GM04503 (cell line): ENCODE measurements at regions not wholly inside any gene's neighbourhood (a gene's known extent, or its start where the extent isn't known, plus 50 kb on each side); places are given as distances from the start of the nearest gene placed in this dataset.

Experiments used
- DNase-seq: peaks from one replicate; pipeline ENCODE4 v3.0.0-alpha.2; 2012; ENCODE audit warnings: low read depth

DNA sequence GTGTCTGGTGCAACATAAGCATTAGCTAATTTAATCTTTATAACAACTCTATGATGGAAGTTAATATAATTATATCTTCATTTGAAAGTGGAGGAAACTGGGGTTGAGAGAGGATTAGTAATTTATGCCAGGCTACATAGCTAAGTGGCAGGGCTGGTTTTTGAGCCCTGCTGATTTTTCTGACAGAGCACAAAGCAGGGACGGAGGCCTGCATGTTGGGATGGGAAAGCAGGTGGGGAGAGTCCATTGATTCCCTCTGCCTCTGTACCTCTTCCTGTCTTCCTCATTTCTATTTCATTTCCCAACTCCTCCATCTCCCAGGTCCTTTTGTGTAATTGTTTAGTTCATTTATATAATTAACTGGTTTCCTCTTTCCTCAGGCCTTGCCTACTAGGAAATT, 251.6 kb upstream of the ZPLD1 start:
- DNase-seq: no peak

DNA sequence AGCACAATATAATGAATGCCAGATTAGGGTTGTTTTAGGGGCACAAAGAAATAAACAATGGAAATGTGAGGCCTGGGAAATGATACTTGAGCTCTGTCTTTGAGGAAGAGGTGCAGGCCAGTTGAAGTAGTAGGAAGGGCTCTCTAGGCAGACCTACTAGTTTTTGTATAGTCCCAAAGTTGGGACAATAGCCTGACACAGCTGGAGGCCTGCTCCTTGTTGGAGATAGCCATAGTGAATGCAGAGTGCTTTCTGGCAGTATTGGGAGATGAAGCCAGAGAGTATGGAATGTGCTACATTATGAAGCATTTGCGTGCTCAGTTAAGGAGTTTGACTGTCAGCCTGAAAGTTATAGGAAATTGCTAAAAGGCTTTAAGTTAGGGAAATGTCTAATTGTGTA, 251.2 kb upstream of the ZPLD1 start:
- no peak for DNase-seq

DNA sequence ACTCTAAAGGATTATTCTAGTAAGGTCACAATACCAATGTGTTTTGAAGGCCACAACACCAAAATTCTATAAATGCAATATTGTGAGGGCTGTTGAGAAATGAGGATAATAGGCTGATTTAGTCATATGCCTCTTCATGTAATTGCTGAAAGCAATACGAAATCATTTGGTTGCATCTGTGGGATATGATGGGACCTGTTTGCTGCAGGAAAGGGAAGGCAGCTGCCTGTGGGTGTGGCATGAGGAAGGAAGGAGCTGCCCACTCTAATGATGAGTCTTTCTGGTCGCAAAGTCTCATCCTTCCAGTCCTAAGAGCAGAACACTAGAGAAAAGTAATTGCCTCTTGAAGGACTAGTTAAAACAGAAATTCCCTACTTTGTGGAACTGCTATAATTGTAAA, 245.3 kb upstream of the ZPLD1 start:
- DNase-seq: no peak

DNA sequence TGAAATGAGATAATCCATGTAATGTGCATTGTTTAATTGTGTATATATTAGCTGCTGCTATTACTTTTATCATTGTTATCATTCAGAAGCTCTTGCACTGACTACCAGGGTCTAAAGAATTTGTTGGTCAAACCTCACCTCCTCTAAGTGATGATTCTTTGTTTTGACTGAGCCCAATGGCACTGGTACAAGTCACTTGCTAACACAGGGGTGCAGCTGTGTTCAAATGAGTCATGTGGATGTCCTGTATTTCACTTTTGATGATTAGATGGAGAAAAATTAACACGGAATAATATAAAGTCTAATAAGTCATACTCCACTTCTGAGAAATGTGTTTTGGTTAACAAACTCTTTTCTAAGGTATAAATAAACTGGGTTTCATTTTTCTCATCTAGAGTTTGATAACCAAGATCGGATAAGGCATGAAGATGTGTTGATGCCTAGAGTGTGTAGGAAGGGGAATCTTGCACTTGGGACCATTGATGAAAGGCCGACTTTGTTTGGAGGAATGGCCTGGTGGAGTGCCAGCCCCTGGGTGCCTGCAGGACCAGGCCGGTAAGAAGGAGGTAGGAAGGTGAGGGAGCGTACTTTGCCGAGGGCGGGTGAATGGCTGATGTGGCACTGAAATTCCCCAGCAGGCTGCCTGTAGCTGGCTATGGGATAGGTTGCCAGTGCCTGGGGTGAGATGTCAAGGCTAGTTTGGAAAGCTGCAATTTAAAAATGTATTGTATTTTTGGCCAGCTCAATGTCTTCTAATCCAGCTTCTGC, 244.7 kb upstream of the ZPLD1 start:
- DNase-seq: no peak

DNA sequence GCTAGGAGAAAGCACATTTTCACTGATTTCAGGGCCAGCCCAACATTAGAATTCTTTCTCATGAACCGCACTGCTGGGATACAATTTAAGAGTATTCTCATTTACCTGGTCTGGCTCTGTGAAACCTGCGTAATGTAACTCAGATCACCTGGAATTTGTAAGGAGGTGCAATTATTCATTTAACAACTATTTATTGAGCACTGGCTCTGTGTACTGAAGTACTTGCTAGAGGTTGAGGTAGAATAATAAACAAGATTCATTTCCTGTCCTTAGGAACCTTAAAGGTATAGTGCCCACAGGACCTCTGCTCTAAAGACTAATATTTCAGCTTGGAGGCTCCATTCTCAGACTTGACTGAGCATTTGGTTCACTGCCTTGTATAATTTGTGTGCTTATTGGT, 242.2 kb upstream of the ZPLD1 start:
- no peak for DNase-seq

DNA sequence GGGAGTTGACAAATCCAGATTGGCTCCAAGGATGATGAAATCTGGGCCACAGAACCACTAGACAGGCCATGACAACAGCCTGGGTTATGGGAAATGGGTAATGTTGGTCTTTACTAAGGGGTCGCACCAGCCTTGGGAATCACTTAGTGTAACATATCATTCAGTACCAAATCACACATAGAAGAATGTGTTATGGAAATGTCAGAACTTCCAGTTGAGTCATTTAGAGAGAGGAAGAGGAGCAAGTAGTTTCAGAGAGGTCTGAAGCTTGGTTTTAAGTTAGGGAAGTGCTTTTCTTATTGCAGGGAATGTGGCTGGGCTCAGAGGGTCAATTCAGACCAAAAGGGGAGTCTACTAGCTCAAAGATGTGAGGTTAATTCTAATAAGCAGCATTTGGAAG, 241.6 kb upstream of the ZPLD1 start:
- DNase-seq: no peak

DNA sequence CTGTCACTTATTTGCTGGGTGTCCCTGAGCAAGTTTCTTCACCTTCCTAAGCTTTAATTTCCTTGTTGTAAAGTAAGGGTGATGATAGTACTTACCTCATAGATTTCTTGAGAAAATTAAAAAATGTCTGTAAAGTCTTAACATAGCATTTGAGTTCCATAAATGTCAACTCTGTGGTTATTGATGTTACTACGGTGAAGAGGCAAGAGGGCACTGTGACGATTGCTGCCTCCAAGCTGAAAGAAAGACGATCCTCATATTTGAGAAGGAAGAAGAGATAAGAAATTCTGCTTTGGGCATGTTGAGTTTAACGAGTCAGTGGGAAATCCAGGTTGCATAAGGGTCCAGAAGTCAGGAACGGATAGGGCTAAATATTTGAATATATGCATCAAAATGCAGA, 240.8 kb upstream of the ZPLD1 start:
- no peak for DNase-seq

DNA sequence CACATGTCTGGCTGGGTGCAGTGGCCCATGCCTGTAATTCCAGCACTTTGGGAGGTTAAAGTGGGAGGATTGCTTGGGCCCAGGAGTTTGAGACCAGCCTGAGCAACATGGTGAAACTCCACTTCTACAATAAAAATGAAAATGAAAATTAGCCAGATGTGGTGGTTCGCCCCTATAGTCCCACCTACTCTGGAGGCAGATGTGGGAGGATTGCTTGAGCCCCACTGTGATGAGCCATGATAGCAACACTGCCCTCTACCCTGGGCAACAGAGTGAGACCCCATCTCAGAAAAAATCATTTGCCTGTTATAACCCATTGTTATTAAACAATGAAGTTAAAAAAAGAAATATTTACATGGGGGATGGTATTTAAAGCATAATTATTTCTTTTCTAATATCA, 240.1 kb upstream of the ZPLD1 start:
- DNase-seq: no peak

DNA sequence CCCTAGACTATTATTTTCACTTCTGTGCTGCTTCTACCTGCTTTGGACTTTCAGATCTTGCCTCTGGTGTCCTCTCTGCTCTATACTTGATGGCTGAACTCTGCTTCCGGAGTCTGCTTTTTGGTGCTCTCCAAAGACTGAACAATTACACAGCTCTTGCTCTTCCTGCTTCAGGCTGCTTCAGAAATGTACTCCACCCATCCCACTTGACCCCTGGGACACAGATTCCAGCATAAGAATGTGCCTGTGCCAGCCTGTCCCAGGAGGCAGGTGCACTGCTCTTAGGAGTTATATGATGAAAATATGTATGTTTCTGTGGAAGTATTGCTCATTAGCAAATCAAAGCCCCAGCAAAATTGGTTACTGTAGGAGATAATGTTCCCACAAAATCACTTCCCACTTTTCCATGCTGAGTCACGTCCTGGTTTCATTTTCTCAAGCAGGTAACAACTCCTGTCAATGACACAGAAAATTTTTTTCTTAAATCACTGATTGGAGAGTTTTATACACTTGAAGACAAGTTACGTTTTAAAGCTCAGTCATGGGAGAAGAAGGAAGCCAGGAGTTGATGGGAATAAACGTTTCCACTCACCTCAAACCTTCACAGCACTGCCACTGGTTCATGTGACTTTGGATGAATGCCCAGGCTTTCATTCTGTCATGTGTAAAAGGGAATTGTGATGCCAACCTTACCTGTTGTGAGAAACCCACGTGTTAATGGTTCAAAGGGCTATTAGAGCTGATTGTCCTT, 239.4 kb upstream of the ZPLD1 start:
- no peak for DNase-seq

DNA sequence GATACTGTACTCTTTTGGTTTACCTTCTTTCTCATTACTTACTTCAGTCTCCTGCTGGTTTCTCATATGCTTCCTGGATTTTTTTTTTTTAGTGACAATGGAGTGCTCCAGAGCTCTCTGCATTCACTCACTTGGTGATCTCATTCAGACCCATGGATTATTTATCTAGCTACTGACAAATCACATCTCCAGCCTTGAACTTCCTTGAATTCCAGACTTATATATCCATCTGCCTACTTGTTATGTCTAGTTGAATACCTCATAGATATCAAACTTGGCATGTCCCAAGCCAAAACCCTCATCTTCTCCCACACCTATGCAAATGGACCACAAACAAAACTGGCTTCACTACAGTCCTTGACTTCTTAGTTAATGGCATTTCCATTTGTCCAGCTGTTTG, 234.7 kb upstream of the ZPLD1 start:
- DNase-seq: no peak

DNA sequence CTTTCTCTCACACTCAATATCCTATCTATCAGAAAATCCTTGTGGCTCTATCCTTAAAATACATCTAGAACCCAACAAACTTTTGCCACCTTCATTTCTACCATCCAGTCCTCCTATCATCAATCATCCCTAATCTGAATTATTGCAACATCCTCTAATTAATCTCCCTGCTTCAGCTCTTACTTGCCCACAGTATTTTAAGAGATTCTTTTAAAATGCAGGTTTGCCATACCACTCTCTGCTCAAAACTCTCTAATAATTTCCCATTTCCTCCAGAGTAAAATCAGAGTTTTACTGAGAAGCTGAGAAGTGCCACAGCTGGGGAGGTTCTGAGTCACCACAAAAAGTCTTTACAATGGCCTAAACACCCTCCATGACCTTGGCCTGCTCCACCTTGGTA, 234.3 kb upstream of the ZPLD1 start:
- DNase-seq: no peak

DNA sequence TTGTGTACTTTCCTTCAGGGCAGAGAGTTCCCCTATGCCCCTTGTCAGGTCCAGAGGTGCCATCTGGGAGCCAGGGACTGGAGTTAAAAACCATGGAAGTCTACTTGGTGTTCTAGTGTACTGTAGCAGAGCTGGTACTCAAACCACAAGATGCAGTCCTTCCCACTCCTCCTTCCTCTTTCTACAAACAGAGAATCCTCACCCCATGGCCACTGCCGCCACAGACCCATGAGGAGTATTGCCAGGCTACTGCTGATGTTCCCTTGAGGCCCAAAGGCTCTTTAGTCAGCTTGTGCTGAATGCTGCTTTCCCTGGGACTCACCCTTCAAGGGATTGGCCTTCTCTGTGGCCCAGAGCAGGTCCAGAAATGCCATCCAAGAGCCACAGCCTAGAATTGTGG, 229.2 kb upstream of the ZPLD1 start:
- DNase-seq: no peak

DNA sequence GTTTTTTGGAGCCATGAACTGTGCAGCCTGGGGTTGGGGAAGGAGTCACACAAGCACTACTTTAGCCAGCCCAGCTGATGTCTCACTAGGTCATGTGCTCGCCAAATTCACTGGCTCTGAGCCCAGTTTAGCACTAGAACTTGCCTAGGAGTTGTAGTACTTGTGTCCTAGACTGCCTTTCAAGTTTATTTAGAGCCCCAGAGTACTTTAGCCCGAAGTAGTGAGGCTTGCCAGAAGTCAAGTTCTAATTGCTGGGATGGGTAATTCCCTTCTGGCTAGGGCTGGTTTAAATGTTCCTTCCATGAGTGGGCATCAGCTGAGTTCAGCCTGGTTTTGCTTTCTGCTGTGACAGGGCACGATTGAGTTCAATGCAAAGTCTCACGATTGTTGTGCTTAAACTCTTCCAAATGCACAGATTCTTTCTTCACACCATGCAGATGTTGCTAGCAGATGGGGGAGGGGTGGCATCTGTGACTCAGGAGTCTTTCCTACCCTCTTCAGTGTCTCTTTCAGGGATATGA, 228.2 kb upstream of the ZPLD1 start:
- peak; percentile 81 for DNase-seq

DNA sequence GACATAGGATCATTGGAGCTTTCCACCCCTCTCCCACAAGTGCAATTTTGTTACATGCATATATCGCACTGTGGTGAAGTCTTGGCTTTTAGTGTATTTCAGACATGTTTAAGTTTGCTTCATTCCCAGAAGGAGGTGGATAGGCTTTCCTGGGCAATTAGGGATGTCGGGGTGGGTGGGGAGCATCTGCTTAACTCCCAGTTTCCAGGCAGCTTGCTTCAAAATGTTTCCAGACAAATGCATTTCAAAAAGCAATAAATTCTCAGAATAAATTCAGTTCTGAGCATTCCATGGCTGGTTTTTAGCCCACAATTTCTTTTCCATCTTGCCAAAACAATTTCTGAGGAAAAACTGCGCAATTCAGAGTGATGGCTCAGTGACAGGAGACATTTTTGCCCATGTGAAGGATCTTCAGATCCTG, 227.7 kb upstream of the ZPLD1 start:
- peak; percentile 81 for DNase-seq

DNA sequence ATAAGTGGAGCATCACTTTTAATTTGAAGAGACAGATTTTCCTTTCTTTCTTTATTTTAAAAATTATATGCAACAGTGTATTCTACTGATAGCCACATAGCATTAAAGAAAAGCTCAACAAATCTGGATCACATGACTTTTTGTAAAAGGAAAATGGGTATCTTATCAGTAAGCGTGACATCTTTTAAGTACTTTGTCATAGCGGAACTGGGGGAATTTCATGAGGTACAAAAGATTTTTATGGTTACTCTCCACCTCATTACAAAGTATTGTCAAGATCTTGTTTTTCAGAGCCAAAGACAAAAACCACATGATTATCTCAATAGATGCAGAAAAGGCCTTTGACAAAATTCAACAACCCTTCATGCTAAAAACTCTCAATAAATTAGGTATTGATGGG, 219.6 kb upstream of the ZPLD1 start:
- no peak for DNase-seq

DNA sequence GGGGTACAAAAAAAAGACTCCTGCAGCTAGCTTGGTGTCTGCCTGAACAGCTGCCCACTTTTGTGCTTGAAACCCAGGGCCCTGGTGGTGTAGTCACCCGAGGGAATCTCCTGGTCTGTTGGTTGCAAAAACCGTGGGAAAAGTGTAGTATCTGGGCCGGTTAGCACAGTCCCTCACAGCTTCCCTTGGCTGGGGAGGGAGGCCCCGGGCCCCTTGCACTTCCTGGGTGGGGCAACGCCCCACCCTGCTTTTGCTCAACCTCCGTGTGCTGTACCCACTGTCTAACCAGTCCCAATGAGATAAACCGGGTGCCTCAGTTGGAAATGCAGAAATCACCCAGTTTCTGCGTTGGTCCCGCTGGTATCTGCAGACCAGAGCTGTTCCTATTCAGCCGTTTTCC, 211.7 kb upstream of the ZPLD1 start:
- no peak for DNase-seq

DNA sequence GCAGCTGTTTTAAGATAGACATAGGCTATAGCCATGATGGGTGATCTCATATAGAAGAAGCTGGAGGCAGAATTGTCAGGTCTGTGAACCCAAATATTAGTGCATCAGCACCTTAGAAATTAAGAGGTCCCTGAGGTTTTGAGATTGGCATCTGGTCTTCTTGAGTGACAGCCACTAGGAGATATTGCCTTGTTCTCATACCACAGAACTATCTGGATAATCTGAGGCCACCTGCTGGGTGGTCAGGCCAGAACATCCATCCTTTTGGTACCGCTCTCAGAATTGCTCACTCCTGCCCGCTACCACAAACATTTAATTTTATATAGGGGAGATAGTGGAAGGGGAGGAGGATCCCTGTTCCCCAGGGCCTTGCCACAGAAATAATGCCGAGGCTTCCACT, 210.6 kb upstream of the ZPLD1 start:
- no peak for DNase-seq

DNA sequence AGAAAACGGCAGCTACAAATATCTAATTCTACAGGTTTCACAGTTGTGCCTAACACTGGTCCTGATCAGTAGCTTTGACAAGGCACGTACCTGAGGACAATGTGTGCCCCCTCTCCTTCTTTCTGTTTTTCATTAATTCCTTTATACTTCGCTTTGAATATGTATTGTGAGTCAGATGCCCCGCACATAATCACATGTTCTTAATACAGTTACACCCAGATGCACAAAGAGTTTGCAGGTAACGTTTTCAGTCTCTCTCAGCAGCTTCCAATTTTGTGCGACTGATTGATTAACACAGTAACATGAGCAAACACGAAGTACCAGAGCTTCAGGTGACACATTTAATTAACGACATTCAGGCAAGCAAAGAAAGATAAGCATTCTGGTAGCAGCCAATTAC, 209.8 kb upstream of the ZPLD1 start:
- DNase-seq: no peak

DNA sequence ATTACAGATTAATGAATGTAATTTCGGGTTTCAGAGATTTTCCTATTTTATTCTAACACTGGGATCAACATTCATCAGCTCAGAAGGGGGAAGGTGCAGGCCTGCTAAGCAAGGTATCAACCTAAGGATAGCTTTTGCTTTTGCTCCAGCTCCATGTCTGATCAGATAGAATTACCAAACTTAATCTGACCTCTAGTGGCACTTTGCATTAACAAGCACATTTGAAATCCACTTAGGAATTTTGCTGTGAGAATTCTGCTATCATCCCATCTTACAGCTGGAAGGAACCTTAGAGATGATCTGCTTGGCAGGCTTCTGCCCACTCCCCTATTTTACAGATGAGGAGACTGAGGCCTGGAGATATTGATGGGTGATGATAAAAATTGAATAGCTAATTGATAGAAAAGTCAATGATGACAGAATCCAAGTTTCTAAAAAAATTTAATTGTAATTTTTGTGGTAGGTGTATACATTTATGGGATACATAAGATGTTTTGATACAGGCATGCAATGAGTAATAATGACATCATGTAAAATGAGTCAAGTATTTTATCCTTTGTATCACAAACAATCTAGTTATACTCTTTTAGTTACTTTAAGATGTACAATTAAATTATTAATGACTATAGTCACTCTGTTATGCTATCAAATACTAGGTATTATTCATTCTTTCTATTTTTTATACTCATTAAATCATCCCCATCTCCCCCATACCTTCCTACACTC, 209.2 kb upstream of the ZPLD1 start:
- DNase-seq: peak; percentile 35

DNA sequence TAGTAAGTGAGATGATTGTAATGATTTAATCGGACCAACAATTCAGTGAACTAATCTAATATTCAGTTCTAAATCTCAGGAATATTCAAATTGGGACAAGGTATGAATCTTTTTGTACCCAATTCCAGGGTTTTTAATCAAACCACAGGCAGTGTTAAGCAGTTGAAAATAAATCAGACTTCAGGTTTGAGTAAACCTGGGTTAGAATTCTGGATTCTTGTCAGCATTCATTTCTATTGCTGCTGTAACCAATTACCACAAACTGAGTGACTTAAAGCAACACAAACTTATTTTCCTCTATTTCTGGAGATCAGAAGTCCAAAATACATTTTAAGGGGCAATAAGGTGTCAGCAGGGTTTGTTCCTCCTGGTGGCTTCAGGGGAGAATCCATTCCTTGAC, 208.4 kb upstream of the ZPLD1 start:
- no peak for DNase-seq

DNA sequence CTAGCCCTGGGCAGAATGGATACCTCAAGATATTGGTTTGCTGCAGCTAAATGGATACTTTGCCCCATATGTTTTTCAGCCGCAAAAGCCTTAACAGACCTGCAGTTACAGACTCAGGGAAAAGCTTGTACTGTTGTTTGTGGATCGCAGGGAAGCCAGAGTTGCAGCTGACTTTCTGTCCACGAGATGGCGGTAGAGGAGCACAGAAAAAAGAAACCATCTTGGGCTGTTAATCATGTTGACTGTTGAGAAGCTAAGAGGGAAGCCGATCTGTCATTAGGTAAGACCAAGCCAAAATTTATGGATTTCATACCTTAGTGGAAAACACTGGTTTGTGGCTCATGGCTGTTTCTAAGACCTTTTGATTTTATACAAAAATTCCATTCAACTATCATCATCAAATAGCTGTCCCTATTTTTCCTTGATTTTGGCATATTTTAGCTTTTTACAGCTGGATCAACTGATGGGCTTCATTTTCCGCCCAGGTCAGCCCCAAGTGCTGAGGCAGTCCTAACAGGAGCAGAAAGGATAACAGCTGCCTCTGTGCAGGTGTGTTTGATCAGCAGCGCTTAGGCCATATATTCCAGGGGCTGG, 205.7 kb upstream of the ZPLD1 start:
- peak; percentile 16 for DNase-seq

DNA sequence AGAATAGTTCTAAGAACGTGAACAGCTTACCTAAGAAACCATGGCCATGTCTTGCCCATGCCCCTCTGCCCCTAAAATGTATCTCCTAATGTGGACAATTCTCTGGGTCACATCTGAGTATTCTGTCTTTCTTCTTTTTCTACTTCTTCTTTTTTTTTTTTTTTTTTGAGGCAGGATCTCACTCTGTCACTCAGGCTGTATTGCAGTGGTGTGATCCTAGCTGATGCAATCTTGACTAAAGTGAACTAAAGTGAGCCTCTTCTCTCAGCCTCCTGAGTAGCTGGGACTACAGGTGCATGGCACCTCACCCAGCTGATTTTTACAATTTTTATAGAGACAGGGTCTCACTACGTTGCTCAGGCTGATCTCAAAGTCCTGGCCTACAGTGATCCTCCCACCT, 204.8 kb upstream of the ZPLD1 start:
- no peak for DNase-seq

DNA sequence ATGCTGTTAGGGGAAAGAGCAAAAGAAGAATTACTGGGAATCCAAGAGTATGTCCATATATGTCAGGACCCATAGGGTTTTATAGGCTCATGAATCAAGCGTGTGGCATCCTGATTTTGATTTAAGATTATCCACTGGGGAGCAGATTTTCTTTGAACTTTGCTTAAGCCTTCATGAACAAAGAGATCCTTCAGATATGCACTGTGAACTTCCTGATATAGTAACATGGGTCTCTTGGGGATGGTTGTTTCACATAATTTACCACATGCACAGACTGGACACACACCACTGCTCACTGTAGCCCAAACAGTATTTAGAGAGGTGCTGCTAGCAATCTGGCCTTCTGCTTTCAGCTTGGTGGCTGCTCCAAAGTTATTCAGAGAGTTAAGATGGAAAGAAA, 200.9 kb upstream of the ZPLD1 start:
- no peak for DNase-seq
